ENCODE measurements at regions not wholly inside any gene's neighbourhood (a gene's known extent, or its start where the extent isn't known, plus 50 kb on each side); places are given as distances from the start of the nearest gene placed in this dataset.

DNA sequence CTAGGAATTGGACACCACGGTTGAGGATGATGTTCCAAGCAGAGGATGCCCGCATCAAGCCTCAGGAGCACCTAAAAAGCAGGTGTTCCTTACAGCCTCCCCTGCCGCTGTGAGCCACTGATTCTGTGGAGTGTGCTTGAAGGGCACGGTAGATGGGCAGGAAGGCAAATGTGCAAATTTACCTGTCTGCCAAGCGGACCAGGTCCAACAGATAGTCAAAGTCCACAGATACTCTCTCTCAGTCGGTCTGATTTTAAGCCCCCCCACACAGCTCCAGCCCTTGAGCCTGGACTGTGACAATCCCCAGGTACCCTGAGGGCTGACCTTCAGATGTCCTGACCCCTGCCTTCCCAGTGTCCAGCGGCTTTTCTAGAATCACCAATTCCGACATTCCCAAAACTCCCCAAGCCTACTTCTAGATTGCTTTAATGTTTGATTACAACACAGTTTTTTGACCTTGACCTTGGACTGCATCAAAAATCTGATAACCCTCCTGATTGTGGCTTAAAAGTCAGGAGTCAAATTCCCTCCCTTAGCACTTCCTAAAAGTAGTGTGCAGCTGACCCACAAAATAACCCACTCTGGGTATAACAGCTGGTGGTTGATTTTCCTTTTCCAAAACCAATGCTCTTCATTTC, 208.8 kb upstream of the NCKAP5 start:
- no peak for TF ChIP-seq CTCF (IDR thresholded peaks at IDR 0.05)
- H3K9me3 Mint-ChIP-seq = no peaks in the 10 kb centered on the region
- H3K4me3 Mint-ChIP-seq = no peak overlapping the region
- DNase-seq = no peak
- no peaks in the 10 kb centered on the region for H3K36me3 Mint-ChIP-seq (ENCODE audit: low read depth)
- no peak overlapping the region for H3K27ac Mint-ChIP-seq
- H3K27me3 Mint-ChIP-seq (ENCODE audit: low read depth, poor library complexity) = no peaks in the 10 kb centered on the region
- peaks cover 13% of the 10 kb centered on the region for H3K4me1 Mint-ChIP-seq

GRCh38 chr2:133777574-133777960, 209.3 kb upstream of the NCKAP5 start:
- no peak for DNase-seq
- Mint-ChIP-seq H3K9me3 (peaks cover 4% of the 10 kb centered on the region), H3K27ac (no peak overlapping the region), H3K36me3 (ENCODE audit: low read depth) (no peaks in the 10 kb centered on the region), H3K4me1 (peaks cover 13% of the 10 kb centered on the region), H3K27me3 (ENCODE audit: low read depth, poor library complexity) (peaks cover 5% of the 10 kb centered on the region), H3K4me3 (no peak overlapping the region)
- TF ChIP-seq CTCF (IDR thresholded peaks at IDR 0.05) = no peak

- peaks cover 9% of the 10 kb centered on the region for H3K9me3 Mint-ChIP-seq
- H3K27ac Mint-ChIP-seq = no peak overlapping the region
Observed at GRCh38 chr2:133780099-133780996, 212.1 kb upstream of the NCKAP5 start.

GRCh38 chr2:133780997-133781513, 212.8 kb upstream of the NCKAP5 start:
- Mint-ChIP-seq H3K9me3 (peaks cover 9% of the 10 kb centered on the region), H3K4me3 (no peak overlapping the region), H3K27me3 (ENCODE audit: low read depth, poor library complexity) (peaks cover 14% of the 10 kb centered on the region), H3K27ac (no peak overlapping the region), H3K36me3 (ENCODE audit: low read depth) (peaks cover 4% of the 10 kb centered on the region), H3K4me1 (peaks cover 13% of the 10 kb centered on the region)
- no peak for TF ChIP-seq CTCF (IDR thresholded peaks at IDR 0.05)
- no peak for DNase-seq

More at GRCh38 chr2:133780099-133780996, 212.1 kb upstream of the NCKAP5 start:
- Mint-ChIP-seq H3K4me3 (no peak overlapping the region), H3K4me1 (peaks cover 13% of the 10 kb centered on the region), H3K36me3 (ENCODE audit: low read depth) (peaks cover 4% of the 10 kb centered on the region), H3K27me3 (ENCODE audit: low read depth, poor library complexity) (peaks cover 12% of the 10 kb centered on the region)
- DNase-seq = peak; percentile 73
- TF ChIP-seq CTCF (IDR thresholded peaks at IDR 0.05) = peak; percentile 91

DNA sequence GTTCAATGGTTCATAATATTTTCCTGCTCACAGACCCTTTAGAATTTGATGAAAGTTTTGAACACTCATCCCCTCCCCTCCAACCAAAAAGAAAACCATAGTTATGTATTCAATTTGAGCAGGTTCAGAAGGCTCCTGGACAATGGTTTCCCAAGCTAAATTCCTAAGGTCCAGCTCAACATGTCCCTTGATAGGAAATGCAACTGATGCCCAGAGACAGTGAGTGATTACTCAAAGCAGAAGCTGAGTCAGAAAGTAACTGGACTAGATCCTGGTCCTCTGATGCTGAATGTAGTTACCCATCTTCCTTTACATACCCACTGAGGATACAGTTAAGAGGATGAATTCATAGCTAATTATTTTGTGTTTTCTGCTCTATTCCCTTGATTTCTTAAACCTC, 218.9 kb upstream of the NCKAP5 start:
- Mint-ChIP-seq H3K4me1 (no peaks in the 10 kb centered on the region), H3K4me3 (no peak overlapping the region), H3K9me3 (peaks cover 12% of the 10 kb centered on the region), H3K36me3 (ENCODE audit: low read depth) (peaks cover 4% of the 10 kb centered on the region), H3K27me3 (ENCODE audit: low read depth, poor library complexity) (peaks cover 13% of the 10 kb centered on the region), H3K27ac (no peak overlapping the region)
- no peak for TF ChIP-seq CTCF (IDR thresholded peaks at IDR 0.05)
- no peak for DNase-seq
